Stimulated activated effector memory CD8-positive, alpha-beta T cell treated with anti-CD3 and anti-CD28 coated beads, Interleukin-12 subunit alpha, Interleukin-12 subunit beta, amount 100 ng/mL, for 72 hours (primary cell): ENCODE measurements at regions not wholly inside any gene's neighbourhood (a gene's known extent, or its start where the extent isn't known, plus 50 kb on each side); places are given as distances from the start of the nearest gene placed in this dataset.

Experiments used
- ATAC-seq: fragments of 150-1000 bp; cut with Tn5 transposase; 2 replicates; pipeline ENCODE4 v1.10.0; 2021
- DNase-seq, 2 donors: peaks; one replicate each; pipeline ENCODE4 v3.0.0; 2021 to 2022; ENCODE audit warnings: low spot score in 2 of 2
- H3K27ac Mint-ChIP-seq: one replicate; pipeline ENCODE4 v1.8.0; 2022; ENCODE audit warnings: mild to moderate bottlenecking, mixed read lengths
- H3K36me3 Mint-ChIP-seq: one replicate; pipeline ENCODE4 v1.8.0; 2022; ENCODE audit warnings: mild to moderate bottlenecking, mixed read lengths
- H3K4me1 Mint-ChIP-seq: one replicate; pipeline ENCODE4 v1.8.0; 2022; ENCODE audit warnings: mixed read lengths
- H3K4me3 Mint-ChIP-seq: one replicate; pipeline ENCODE4 v1.8.0; 2022; ENCODE audit warnings: mild to moderate bottlenecking, mixed read lengths
- H3K9me3 Mint-ChIP-seq: one replicate; pipeline ENCODE4 v1.8.0; 2022; ENCODE audit warnings: mixed read lengths

DNA sequence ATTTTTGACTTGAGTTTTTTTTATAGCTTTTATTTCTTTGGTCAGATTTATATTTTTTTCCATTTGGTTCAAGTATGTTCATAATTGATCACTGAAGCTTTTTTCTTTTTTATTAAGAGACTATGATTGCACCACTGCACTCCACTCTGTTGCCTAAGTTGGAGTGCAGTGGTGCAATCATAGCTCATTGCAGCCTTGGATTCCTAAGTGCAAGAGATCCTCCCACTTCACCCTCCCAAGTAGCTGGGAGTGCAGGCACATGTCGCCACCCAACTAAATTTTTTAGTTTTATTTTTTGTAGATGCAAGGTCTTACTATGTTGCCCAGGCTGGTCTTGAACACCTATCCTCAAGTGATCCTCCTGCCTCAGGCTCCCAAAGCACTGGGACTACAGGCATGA, 97.7 kb upstream of the KIF5B start:
- Mint-ChIP-seq H3K4me3 (no peak overlapping the region), H3K4me1 (peaks cover 25% of the 10 kb centered on the region), H3K27ac (no peak overlapping the region), H3K36me3 (no peaks in the 10 kb centered on the region), H3K9me3 (no peaks in the 10 kb centered on the region)
- no peak for ATAC-seq
- no peak for DNase-seq

DNA sequence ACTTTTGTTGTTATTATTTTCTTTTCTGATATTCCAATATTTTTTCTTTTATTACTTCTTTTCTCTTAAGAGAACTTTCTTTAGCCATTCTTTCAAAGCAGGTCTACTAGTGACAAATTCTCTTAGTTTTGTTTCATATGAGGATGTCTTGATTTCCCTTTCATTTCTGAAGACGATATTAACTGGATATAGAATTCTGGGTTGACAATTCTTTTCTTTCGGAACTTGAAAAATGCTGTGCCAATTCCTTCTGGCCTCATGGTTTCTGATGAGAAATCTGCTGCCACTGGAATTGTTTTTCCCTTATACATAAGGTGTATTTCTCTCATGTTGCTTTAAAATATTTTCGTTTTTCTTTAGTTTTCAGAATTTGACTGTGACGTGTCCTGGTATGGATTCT, 97.0 kb upstream of the KIF5B start:
- peaks cover 26% of the 10 kb centered on the region for H3K4me1 Mint-ChIP-seq
- DNase-seq (no peak), ATAC-seq (no peak)
- no peaks in the 10 kb centered on the region for H3K36me3 Mint-ChIP-seq
- H3K4me3 Mint-ChIP-seq, result no peak overlapping the region
- no peaks in the 10 kb centered on the region for H3K9me3 Mint-ChIP-seq
- no peak overlapping the region for H3K27ac Mint-ChIP-seq

- Mint-ChIP-seq H3K27ac (no peak overlapping the region), H3K4me3 (no peak overlapping the region), H3K9me3 (no peaks in the 10 kb centered on the region), H3K36me3 (no peaks in the 10 kb centered on the region), H3K4me1 (peaks cover 26% of the 10 kb centered on the region)
- DNase-seq, result no peak
- no peak for ATAC-seq
Measured at GRCh38 chr10:32151871-32152270, 95.6 kb upstream of the KIF5B start.

GRCh38 chr10:32150532-32151101, 94.4 kb upstream of the KIF5B start:
- Mint-ChIP-seq H3K36me3 (no peaks in the 10 kb centered on the region), H3K4me1 (peaks cover 26% of the 10 kb centered on the region), H3K27ac (peak overlapping the region; percentile 60), H3K9me3 (no peaks in the 10 kb centered on the region), H3K4me3 (peak overlapping the region; percentile 14)
- DNase-seq (no peak), ATAC-seq (peak; percentile 43)

DNA sequence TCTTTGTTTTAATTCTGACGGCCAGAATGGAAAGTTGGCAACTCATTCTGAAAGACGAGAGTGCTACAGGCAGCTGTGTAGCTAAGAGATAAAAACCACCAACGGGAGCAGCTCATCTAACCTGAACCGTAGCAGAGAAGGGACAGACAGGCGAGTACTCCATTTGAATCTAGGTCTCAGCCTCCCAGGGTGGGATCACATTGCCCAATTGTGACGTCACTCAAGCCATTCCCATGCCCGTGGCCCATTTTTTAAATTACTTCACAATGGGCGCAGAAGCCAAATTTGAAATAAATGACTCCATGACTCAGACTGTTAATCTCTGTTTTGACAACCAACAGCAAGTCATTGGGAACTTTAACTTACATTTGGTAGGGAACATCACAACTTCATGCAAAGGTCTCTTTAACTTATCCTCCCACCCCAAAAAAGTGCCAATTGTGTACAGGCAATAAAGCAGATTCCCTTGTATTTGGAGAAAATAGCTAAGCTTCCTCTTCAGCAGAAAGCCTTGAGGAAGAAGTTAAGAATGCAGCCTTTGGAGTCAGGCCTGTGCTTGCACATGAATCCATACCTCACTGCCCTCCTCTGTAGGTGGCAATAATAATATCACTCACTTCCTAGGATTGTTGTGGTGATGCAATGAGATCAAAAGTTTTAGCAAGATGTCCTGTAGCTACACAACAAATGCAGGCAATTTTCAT, 93.2 kb upstream of the KIF5B start:
- Mint-ChIP-seq H3K4me3 (peak overlapping the region; percentile 26), H3K4me1 (peaks cover 26% of the 10 kb centered on the region), H3K36me3 (no peaks in the 10 kb centered on the region), H3K27ac (peak overlapping the region; percentile 60), H3K9me3 (no peaks in the 10 kb centered on the region)
- peak; percentile 92 for ATAC-seq
- DNase-seq, result peak in 1 of 2 donors; percentile 61

GRCh38 chr10:32148864-32149251, 92.6 kb upstream of the KIF5B start:
- H3K9me3 Mint-ChIP-seq, result no peaks in the 10 kb centered on the region
- H3K4me3 Mint-ChIP-seq, result peak overlapping the region; percentile 26
- DNase-seq, result no peak
- no peaks in the 10 kb centered on the region for H3K36me3 Mint-ChIP-seq
- H3K27ac Mint-ChIP-seq, result peak overlapping the region; percentile 60
- no peak for ATAC-seq
- H3K4me1 Mint-ChIP-seq, result peaks cover 26% of the 10 kb centered on the region

- Mint-ChIP-seq H3K4me3 (no peak overlapping the region), H3K27ac (no peak overlapping the region), H3K4me1 (peaks cover 26% of the 10 kb centered on the region), H3K36me3 (no peaks in the 10 kb centered on the region), H3K9me3 (no peaks in the 10 kb centered on the region)
- no peak for DNase-seq
- no peak for ATAC-seq
Measured at GRCh38 chr10:32147730-32148129, 91.5 kb upstream of the KIF5B start.

DNA sequence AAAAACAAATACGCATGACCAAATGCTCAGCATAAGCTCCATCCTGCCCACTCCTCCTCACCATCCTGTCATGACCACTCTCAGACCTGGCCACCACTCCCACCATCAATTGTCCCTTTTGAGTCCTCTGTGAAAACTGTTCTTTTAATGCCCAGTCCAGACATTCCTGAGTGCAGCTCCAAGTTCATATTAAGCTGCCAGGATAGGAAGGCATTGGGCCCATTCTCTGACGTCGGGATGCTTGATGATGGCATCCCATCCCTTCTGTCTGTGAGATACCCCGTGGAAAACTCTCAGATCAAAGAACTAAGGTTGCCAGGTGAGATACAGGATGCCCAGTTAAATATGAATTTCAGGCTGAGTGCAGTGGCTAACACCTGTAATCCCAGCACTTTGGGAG, 89.9 kb upstream of the KIF5B start:
- Mint-ChIP-seq H3K9me3 (no peaks in the 10 kb centered on the region), H3K4me1 (peaks cover 23% of the 10 kb centered on the region), H3K4me3 (no peak overlapping the region), H3K27ac (no peak overlapping the region), H3K36me3 (no peaks in the 10 kb centered on the region)
- DNase-seq, result no peak
- no peak for ATAC-seq

DNA sequence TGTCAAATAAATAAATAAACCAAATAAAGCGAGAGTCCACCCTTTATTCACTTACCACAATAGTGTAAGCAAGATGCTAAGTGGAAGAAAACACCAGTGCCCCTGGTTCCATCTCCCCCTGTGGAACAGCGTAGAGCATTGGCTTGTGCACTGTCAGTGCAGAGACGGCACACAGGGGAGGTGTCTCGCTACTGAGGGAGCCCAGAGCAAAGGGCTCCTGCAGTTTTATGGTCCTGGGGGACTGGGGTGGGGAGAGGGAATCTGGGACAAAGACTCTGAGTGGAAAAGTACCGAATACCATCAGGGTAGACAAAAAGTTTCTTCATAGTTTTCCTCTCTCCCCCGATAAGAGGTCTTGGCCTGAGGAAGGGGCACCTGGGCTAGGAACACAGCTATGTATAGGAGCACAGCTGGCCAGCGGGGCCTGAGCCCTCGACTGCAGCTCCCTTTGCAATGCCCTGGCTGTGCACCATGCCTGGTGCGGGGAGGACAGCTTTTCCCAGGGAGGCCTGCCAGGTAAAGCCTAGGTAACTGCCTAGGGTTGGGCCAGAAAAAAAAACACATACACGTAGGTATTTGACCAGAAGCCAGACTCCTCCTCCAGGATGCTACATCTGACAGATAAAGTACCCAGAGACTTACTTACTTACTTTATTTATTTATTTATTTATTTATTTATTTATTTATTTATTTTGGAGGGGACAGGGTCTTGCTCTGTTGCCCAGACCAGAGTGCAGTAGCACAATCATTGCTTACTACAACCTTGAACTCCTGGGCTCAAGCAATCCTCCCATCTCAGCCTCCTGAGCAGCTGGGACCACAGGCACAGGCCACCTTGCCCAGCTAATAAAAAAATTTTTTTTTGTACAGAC, 88.8 kb upstream of the KIF5B start:
- no peak overlapping the region for H3K27ac Mint-ChIP-seq
- ATAC-seq, result no peak

GRCh38 chr10:32143302-32143847, 87.2 kb upstream of the KIF5B start:
- Mint-ChIP-seq H3K36me3 (no peaks in the 10 kb centered on the region), H3K4me3 (no peak overlapping the region), H3K4me1 (peaks cover 6% of the 10 kb centered on the region), H3K27ac (no peak overlapping the region), H3K9me3 (no peaks in the 10 kb centered on the region)
- ATAC-seq, result no peak
- no peak for DNase-seq

More for the DNA sequence above, 88.8 kb upstream of the KIF5B start:
- no peaks in the 10 kb centered on the region for H3K9me3 Mint-ChIP-seq
- H3K36me3 Mint-ChIP-seq, result no peaks in the 10 kb centered on the region
- H3K4me3 Mint-ChIP-seq, result no peak overlapping the region
- H3K4me1 Mint-ChIP-seq, result peaks cover 11% of the 10 kb centered on the region
- no peak for DNase-seq

- Mint-ChIP-seq H3K4me1 (peaks cover 6% of the 10 kb centered on the region), H3K36me3 (no peaks in the 10 kb centered on the region), H3K27ac (no peak overlapping the region), H3K4me3 (no peak overlapping the region), H3K9me3 (no peaks in the 10 kb centered on the region)
- DNase-seq (no peak), ATAC-seq (no peak)
Measured at GRCh38 chr10:32142646-32143045, 86.4 kb upstream of the KIF5B start.

DNA sequence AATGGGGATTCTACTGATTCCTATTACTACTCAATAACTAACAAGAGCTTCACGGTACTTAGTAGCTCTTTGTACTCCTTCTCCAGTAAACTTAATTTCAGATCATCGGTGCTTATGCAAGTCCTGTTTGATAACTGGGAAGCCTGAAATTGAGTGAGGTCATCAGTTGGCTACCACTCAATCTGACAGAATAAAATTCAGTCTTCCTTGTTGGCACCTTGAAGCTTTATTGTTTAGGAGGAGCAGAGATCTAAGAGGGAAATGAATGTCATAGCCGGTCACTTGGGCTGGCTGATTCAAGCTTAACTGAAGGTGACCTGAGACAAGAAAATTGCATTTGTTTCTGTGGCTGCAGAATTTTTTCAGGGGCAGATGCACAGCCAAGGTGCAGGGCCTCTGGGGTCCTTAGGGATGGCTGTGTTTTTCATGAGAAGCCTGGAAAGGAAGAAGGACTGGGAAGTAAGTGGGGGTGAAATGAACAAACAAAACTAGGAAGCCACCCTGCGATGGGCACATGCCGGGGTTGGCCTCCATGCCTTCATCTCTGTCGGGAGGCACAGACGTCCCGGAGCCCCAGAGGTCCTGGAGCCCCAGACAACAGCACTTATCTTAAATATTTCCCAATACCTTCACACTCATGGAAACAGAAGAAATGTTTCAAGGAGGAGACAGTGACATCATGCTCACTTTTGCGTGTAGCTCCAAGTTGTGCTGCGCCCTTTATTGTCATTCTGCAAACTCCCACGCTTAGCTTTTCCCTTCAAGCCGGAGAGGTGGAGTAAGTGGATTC, 85.0 kb upstream of the KIF5B start:
- no peak for DNase-seq
- no peaks in the 10 kb centered on the region for H3K9me3 Mint-ChIP-seq
- peaks cover 6% of the 10 kb centered on the region for H3K4me1 Mint-ChIP-seq
- no peak overlapping the region for H3K4me3 Mint-ChIP-seq
- H3K27ac Mint-ChIP-seq, result no peak overlapping the region
- no peak for ATAC-seq
- H3K36me3 Mint-ChIP-seq, result no peaks in the 10 kb centered on the region

DNA sequence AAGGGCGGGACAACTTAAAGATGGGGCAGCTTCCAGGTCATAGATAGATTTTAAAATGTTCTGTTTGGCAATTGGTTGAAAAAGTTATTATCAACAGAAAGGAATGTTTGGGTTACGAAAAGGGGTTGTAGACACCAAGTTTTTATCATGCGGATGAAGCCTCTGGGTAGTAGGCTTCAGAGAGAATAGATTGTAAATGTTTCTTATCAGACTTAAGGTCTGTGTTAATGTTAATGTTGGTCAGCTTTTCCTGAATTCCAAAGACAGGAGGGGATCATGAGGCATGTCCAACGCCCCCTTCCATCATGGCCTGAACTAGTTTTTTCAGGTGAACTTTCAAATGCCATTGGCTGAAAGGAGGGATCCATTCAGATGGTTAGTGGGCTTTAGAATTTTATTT, 84.2 kb upstream of the KIF5B start:
- Mint-ChIP-seq H3K36me3 (no peaks in the 10 kb centered on the region), H3K4me3 (no peak overlapping the region), H3K27ac (no peak overlapping the region), H3K4me1 (peaks cover 6% of the 10 kb centered on the region), H3K9me3 (no peaks in the 10 kb centered on the region)
- DNase-seq (no peak), ATAC-seq (no peak)

- peaks cover 6% of the 10 kb centered on the region for H3K4me1 Mint-ChIP-seq
- H3K9me3 Mint-ChIP-seq, result no peaks in the 10 kb centered on the region
- peak; percentile 51 for ATAC-seq
- no peaks in the 10 kb centered on the region for H3K36me3 Mint-ChIP-seq
- H3K27ac Mint-ChIP-seq, result peak overlapping the region; percentile 36
- H3K4me3 Mint-ChIP-seq, result no peak overlapping the region
- no peak for DNase-seq
Measured at GRCh38 chr10:32139223-32140073, 83.2 kb upstream of the KIF5B start.
